IMR-90 (cell line): ENCODE measurements at regions not wholly inside any gene's neighbourhood (a gene's known extent, or its start where the extent isn't known, plus 50 kb on each side); places are given as distances from the start of the nearest gene placed in this dataset.

Source experiments
- ATAC-seq: fragments of 200-7000 bp; cut with Tn5 transposase; 2 replicates; pipeline ENCODE4 v1.9.1; 2020; ENCODE audit warnings: low read depth, mild to moderate bottlenecking, moderate library complexity
- BruUV-seq: library from RNA; stranded (reverse); fragments of 400-500 nt; replicated peaks from 2 replicates; lab custom pipeline; 2021; lab: Mats Ljungman, UMichigan
- CTCF ChIA-PET: fragments of 300-600 bp; formaldehyde crosslinking; extraction: SDS; loops from one replicate; lab custom pipeline; 2021; ENCODE audit warnings: antibody characterized with exemption; lab: Yijun Ruan, JAX
- POLR2A ChIA-PET: fragments of 300-600 bp; sonication (Branson Sonifier 250); formaldehyde crosslinking; loops from one replicate; lab custom pipeline; 2022; ENCODE audit warnings: antibody characterized with exemption; ENCODE audit not compliant: unreplicated experiment; lab: Charles Lee
- DNase-seq: peaks from one replicate; pipeline ENCODE4 v3.0.0; 2013
- H2AFZ ChIP-seq: replicated peaks from 2 replicates; pipeline ENCODE3; 2013; ENCODE audit warnings: low read length, mild to moderate bottlenecking; ENCODE audit not compliant: poor library complexity
- H2AK5ac ChIP-seq: 2 replicates; pipeline ENCODE4 v1.6.1; 2013; ENCODE audit warnings: low read depth, low read length, inconsistent platforms
- H2AK9ac ChIP-seq: replicated peaks from 2 replicates; pipeline ENCODE3; 2013; ENCODE audit warnings: mild to moderate bottlenecking, low read depth, low read length, moderate library complexity; ENCODE audit not compliant: poor library complexity
- H2BK120ac ChIP-seq: 2 replicates; pipeline ENCODE4 v1.6.1; 2013; ENCODE audit warnings: low read depth, low read length, inconsistent platforms
- H2BK15ac ChIP-seq: 3 replicates; pipeline ENCODE4 v1.6.1; 2013; ENCODE audit warnings: low read depth, low read length, inconsistent platforms
- H2BK20ac ChIP-seq: 2 replicates; pipeline ENCODE4 v1.6.1; 2013; ENCODE audit warnings: low read depth, mild to moderate bottlenecking, inconsistent platforms, low read length, moderate library complexity
- H2BK5ac ChIP-seq: 2 replicates; pipeline ENCODE4 v1.6.1; 2013; ENCODE audit warnings: mild to moderate bottlenecking, low read depth, low read length, inconsistent platforms; ENCODE audit not compliant: poor library complexity, severe bottlenecking
- H3K14ac ChIP-seq: replicated peaks from 2 replicates; pipeline ENCODE4 v1.6.1; 2013; ENCODE audit warnings: low read depth, low read length, inconsistent platforms
- H3K18ac ChIP-seq: 2 replicates; pipeline ENCODE4 v1.6.1; 2013; ENCODE audit warnings: low read depth, low read length, control low read depth
- H3K23ac ChIP-seq: 2 replicates; pipeline ENCODE4 v1.6.1; 2013; ENCODE audit warnings: low read depth, low read length, inconsistent platforms
- H3K27ac ChIP-seq: 2 replicates; pipeline ENCODE4 v1.5.1; 2013; ENCODE audit warnings: mild to moderate bottlenecking, control low read depth, low read length; ENCODE audit not compliant: insufficient read depth
- H3K27me3 ChIP-seq: 2 replicates; pipeline ENCODE4 v1.6.1; 2013; ENCODE audit warnings: low read length; ENCODE audit not compliant: control insufficient read depth, insufficient read depth
- H3K36me3 ChIP-seq: 2 replicates; pipeline ENCODE4 v1.6.1; 2013; ENCODE audit warnings: low read length, mixed read lengths; ENCODE audit not compliant: control insufficient read depth, insufficient read depth
- H3K4ac ChIP-seq: 2 replicates; pipeline ENCODE4 v1.6.1; 2013; ENCODE audit warnings: low read depth, low read length, inconsistent platforms
- H3K4me1 ChIP-seq: 2 replicates; pipeline ENCODE4 v1.6.1; 2013; ENCODE audit warnings: low read length, mixed read lengths; ENCODE audit not compliant: control insufficient read depth, insufficient read depth
- H3K4me2 ChIP-seq: 2 replicates; pipeline ENCODE4 v1.6.1; 2013; ENCODE audit warnings: low read depth, mild to moderate bottlenecking, control low read depth, low read length, moderate library complexity
- H3K4me3 ChIP-seq: 2 replicates; pipeline ENCODE4 v1.5.1; 2013; ENCODE audit warnings: low read depth, mild to moderate bottlenecking, control low read depth, low read length, moderate library complexity; ENCODE audit not compliant: insufficient read depth
- H3K56ac ChIP-seq: 2 replicates; pipeline ENCODE4 v1.6.1; 2013; ENCODE audit warnings: low read length, inconsistent platforms; ENCODE audit not compliant: insufficient read depth; ENCODE audit errors: extremely low read depth
- H3K79me1 ChIP-seq, 2 experiments: 2 replicates each; pipeline ENCODE4 v1.6.1; 2013; ENCODE audit warnings: low read length in 2 of 2, inconsistent platforms in 1 of 2, low read depth in 1 of 2
- H3K9ac ChIP-seq: 2 replicates; pipeline ENCODE4 v1.6.1; 2013; ENCODE audit warnings: low read depth, low read length, control low read depth
- H3K9me1 ChIP-seq: 2 replicates; pipeline ENCODE4 v1.6.1; 2013; ENCODE audit warnings: low read length, inconsistent platforms; ENCODE audit not compliant: insufficient read depth
- H3K9me3 ChIP-seq: 2 replicates; pipeline ENCODE4 v1.6.1; 2013; ENCODE audit warnings: low read length; ENCODE audit not compliant: control insufficient read depth, insufficient read depth
- H4K20me1 ChIP-seq: 2 replicates; pipeline ENCODE4 v1.6.1; 2013; ENCODE audit warnings: low read length, inconsistent platforms; ENCODE audit not compliant: insufficient read depth
- H4K5ac ChIP-seq: 2 replicates; pipeline ENCODE4 v1.6.1; 2013; ENCODE audit warnings: mild to moderate bottlenecking, low read depth, low read length, control low read depth
- H4K8ac ChIP-seq, 2 experiments: 2 replicates each; pipeline ENCODE4 v1.6.1; 2013; ENCODE audit warnings: low read depth in 2 of 2, low read length in 2 of 2, control low read depth in 1 of 2, inconsistent platforms in 1 of 2
- H4K91ac ChIP-seq: 2 replicates; pipeline ENCODE4 v1.6.1; 2013; ENCODE audit warnings: low read depth, low read length, inconsistent platforms; ENCODE audit not compliant: insufficient read depth
- BHLHE40 ChIP-seq: fragments of 150-350 bp; IDR thresholded peaks from 2 replicates; pipeline ENCODE4 v1.6.1; 2016; ENCODE audit warnings: mild to moderate bottlenecking, low read depth, low read length
- CHD1 ChIP-seq: IDR thresholded peaks from 2 replicates; pipeline ENCODE4 v1.6.1; 2012; ENCODE audit warnings: low read depth, low read length, improper control_type of control experiment
- CTCF ChIP-seq: conservative IDR thresholded peaks from 2 replicates; pipeline ENCODE4 v1.5.1; 2012; ENCODE audit warnings: mild to moderate bottlenecking, low read depth, low read length, improper control_type of control experiment
- ELK1 ChIP-seq: fragments of 150-350 bp; IDR thresholded peaks from 2 replicates; pipeline ENCODE4 v1.6.1; 2016; ENCODE audit warnings: low read depth, mild to moderate bottlenecking, low read length, moderate library complexity, borderline replicate concordance
- FOS ChIP-seq: fragments of 150-350 bp; IDR thresholded peaks from 2 replicates; pipeline ENCODE4 v1.6.1; 2016; ENCODE audit warnings: low read depth, low read length
- MAFK ChIP-seq: IDR thresholded peaks from 2 replicates; pipeline ENCODE4 v1.6.1; 2012; ENCODE audit warnings: low read depth, low read length, improper control_type of control experiment
- MAZ ChIP-seq: IDR thresholded peaks from 2 replicates; pipeline ENCODE4 v1.6.1; 2012; ENCODE audit warnings: low read depth, mild to moderate bottlenecking, low read length, improper control_type of control experiment, moderate library complexity, borderline replicate concordance
- MXI1 ChIP-seq: IDR thresholded peaks from 2 replicates; pipeline ENCODE4 v1.6.1; 2012; ENCODE audit warnings: low read depth, mild to moderate bottlenecking, low read length, moderate library complexity, borderline replicate concordance
- POLR2A ChIP-seq: IDR thresholded peaks from 2 replicates; pipeline ENCODE4 v1.6.1; 2012; ENCODE audit warnings: mild to moderate bottlenecking, low read depth, low read length
- RAD21 ChIP-seq: IDR thresholded peaks from 2 replicates; pipeline ENCODE4 v1.6.1; 2012; ENCODE audit warnings: low read length, improper control_type of control experiment
- RCOR1 ChIP-seq: IDR thresholded peaks from 2 replicates; pipeline ENCODE4 v1.6.1; 2012; ENCODE audit warnings: mild to moderate bottlenecking, low read length, improper control_type of control experiment; ENCODE audit not compliant: insufficient replicate concordance
- RFX5 ChIP-seq: IDR thresholded peaks from 2 replicates; pipeline ENCODE4 v1.8.0; 2012; ENCODE audit warnings: low read depth, mild to moderate bottlenecking, low read length, moderate library complexity
- SMC3 ChIP-seq: fragments of 150-350 bp; IDR thresholded peaks from 2 replicates; pipeline ENCODE4 v1.6.1; 2016; ENCODE audit warnings: low read depth, mild to moderate bottlenecking, antibody characterized with exemption, low read length, moderate library complexity
- USF2 ChIP-seq: fragments of 150-350 bp; IDR thresholded peaks from 2 replicates; pipeline ENCODE4 v1.6.1; 2017; ENCODE audit warnings: mild to moderate bottlenecking, antibody characterized with exemption, low read length, low read depth
- WGBS, 2 experiments: methylation state at CpG; one replicate each; pipeline versions ENCODE4 v1.1.5 to v1.1.7; 2013; ENCODE audit warnings: missing lambda C conversion rate in 2 of 2; ENCODE audit not compliant: insufficient read length in 1 of 2; ENCODE audit errors: extremely low coverage in 2 of 2; 5-methylcytosine and 5-hydroxymethylcytosine counted together
- dilution Hi-C: fragments of 300-500 bp; cut with HindIII; formaldehyde crosslinking; loops from one replicate; pipeline ENCODE4 v1.14.3; 2018; ENCODE audit warnings: low sequenced_read_pairs; ENCODE audit not compliant: unreplicated experiment
- in situ Hi-C: fragments of 300-500 bp; cut with MboI; formaldehyde crosslinking; loops from 3 replicates; pipeline ENCODE4 v1.14.3; 2019; ENCODE audit warnings: low sequenced_read_pairs, inconsistent platforms, mixed read lengths
- intact Hi-C: fragments of 100-400 bp; cut with micrococcal nuclease; formaldehyde crosslinking; loops from 2 replicates; pipeline ENCODE4 v1.10.0; 2022

GRCh38 chr3:77889616-77890015 lies 849.7 kb downstream of the ROBO2 start:
- Histone ChIP-seq H3K4me3 (no peak overlapping the region), H3K4ac (no peak overlapping the region), H3K9me3 (no peaks in the 10 kb centered on the region), H3K36me3 (no peaks in the 10 kb centered on the region), H2BK120ac (no peak overlapping the region), H3K23ac (no peak overlapping the region), H3K79me1 (no peaks in the 10 kb centered on the region), H3K9me1 (no peaks in the 10 kb centered on the region), H2BK20ac (no peak overlapping the region), H4K5ac (no peak overlapping the region), H3K56ac (no peak overlapping the region), H3K4me1 (no peaks in the 10 kb centered on the region), H2AFZ (no peak overlapping the region), H3K27me3 (no peaks in the 10 kb centered on the region), H2AK9ac (no peak overlapping the region), H3K18ac (no peak overlapping the region), H3K27ac (no peak overlapping the region), H2BK15ac (no peak overlapping the region), H3K14ac (no peak overlapping the region), H3K9ac (no peak overlapping the region), H4K91ac (no peak overlapping the region), H2BK5ac (no peak overlapping the region), H3K4me2 (no peak overlapping the region), H2AK5ac (no peak overlapping the region), H4K8ac (no peak overlapping the region), H4K20me1 (no peaks in the 10 kb centered on the region)
- ATAC-seq (no peak), DNase-seq (no peak)
- CTCF ChIA-PET = no interaction called here
- TF ChIP-seq CHD1 = no peak
- TF ChIP-seq USF2 = no peak
- no peak for TF ChIP-seq MAZ
- TF ChIP-seq MAFK = no peak
- TF ChIP-seq BHLHE40 = no peak
- TF ChIP-seq RAD21 = no peak
- no peak for TF ChIP-seq POLR2A
- TF ChIP-seq ELK1 = no peak
- TF ChIP-seq RCOR1 = no peak
- TF ChIP-seq CTCF = no peak
- TF ChIP-seq MXI1 = no peak
- no peak for TF ChIP-seq SMC3
- TF ChIP-seq FOS = no peak
- no peak for TF ChIP-seq RFX5
- dilution Hi-C loops (no loop called here), in situ Hi-C loops (no loop called here), intact Hi-C loops (no loop called here)
- POLR2A ChIA-PET = no interaction called here
- WGBS, 2 experiments = no CpG with 5 or more reads among the region's 3 CpGs
- BruUV-seq = no TSS peak
